HepG2 (cell line): ENCODE measurements at regions not wholly inside any gene's neighbourhood (a gene's known extent, or its start where the extent isn't known, plus 50 kb on each side); places are given as distances from the start of the nearest gene placed in this dataset.
"Not testable (repeated sequence)": the region's sequence is repeated elsewhere in the genome, so short reads cannot be mapped to it uniquely, and the experiment has no call there.

Experiments used
- ATAC-seq: fragments of 200-7000 bp; cut with Tn5 transposase; 3 replicates; pipeline ENCODE4 v1.9.1; 2020; ENCODE audit warnings: mild to moderate bottlenecking, moderate library complexity
- BruUV-seq: library from RNA; stranded (reverse); fragments of 400-500 nt; replicated peaks from 2 replicates; lab custom pipeline; 2021; lab: Mats Ljungman, UMichigan
- CTCF ChIA-PET: fragments of 300-600 bp; formaldehyde crosslinking; extraction: SDS; loops from one replicate; lab custom pipeline; 2021; ENCODE audit warnings: low total read pairs, inconsistent platforms, low intra/inter-chr PET ratio; lab: Yijun Ruan, JAX
- POLR2A ChIA-PET: fragments of 350-600 bp; sonication (Branson Sonifier 250); formaldehyde crosslinking; loops from one replicate; lab custom pipeline; 2020; ENCODE audit warnings: antibody characterized with exemption, inconsistent platforms; lab: Yijun Ruan, JAX
- DNase-seq: peaks from one replicate; pipeline ENCODE4 v3.0.0-alpha.2; 2015; ENCODE audit warnings: low spot score
- FAIRE-seq: peaks from 3 replicates; lab custom pipeline; 2011; peaks lifted over from hg19 to GRCh38; lab: Jason Lieb, UNC
- H2AFZ ChIP-seq: one replicate; pipeline ENCODE4 v1.6.1; 2011; ENCODE audit warnings: low read length, inconsistent platforms
- H3K27ac ChIP-seq: fragments of 300-600 bp; 3 replicates; pipeline ENCODE4 v1.8.0; 2011; ENCODE audit warnings: mixed run types, mild to moderate bottlenecking, mixed read lengths, low read length, inconsistent platforms; ENCODE audit not compliant: insufficient read depth; ENCODE audit errors: extremely low read length
- H3K27me3 ChIP-seq, 2 experiments: fragments of 200-600 bp in 1 of 2; 2 replicates in 1 of 2; 3 replicates in 1 of 2; pipeline versions ENCODE4 v1.6.0 to v1.8.0; 2011; ENCODE audit warnings: low read length in 2 of 2, mild to moderate bottlenecking in 2 of 2, moderate library complexity in 2 of 2, inconsistent platforms in 1 of 2; ENCODE audit not compliant: insufficient read depth in 2 of 2, control insufficient read depth in 1 of 2
- H3K36me3 ChIP-seq, 2 experiments: fragments of 200-600 bp in 1 of 2; replicated peaks in 1 of 2; 2 replicates in 1 of 2; 3 replicates in 1 of 2; pipeline versions ENCODE4 v1.5.1 to v1.8.0; 2011; ENCODE audit warnings: low read length in 2 of 2, inconsistent platforms in 1 of 2; ENCODE audit not compliant: insufficient read depth in 2 of 2, control insufficient read depth in 1 of 2
- H3K4me1 ChIP-seq: 2 replicates; pipeline ENCODE4 v1.5.1; 2012; ENCODE audit warnings: low read length, inconsistent platforms; ENCODE audit not compliant: insufficient read depth
- H3K4me2 ChIP-seq: 2 replicates; pipeline ENCODE4 v1.6.0; 2011; ENCODE audit warnings: low read depth, low read length, inconsistent platforms
- H3K4me3 ChIP-seq, 3 experiments: fragments of 200-600 bp in 1 of 3; sonication (generic), shearing (Covaris generic) in 1 of 3; replicated peaks in 1 of 3; 2 replicates each; pipeline ENCODE4 v1.5.1; 2011 to 2016; ENCODE audit warnings: low read length in 3 of 3, inconsistent platforms in 2 of 3, low read depth in 2 of 3, mild to moderate bottlenecking in 2 of 3, control low read depth in 1 of 3, mixed read lengths in 1 of 3; ENCODE audit not compliant: insufficient read depth in 1 of 3
- H3K79me2 ChIP-seq: one replicate; pipeline ENCODE4 v1.6.1; 2011; ENCODE audit warnings: low read length, inconsistent platforms; ENCODE audit not compliant: insufficient read depth
- H3K9ac ChIP-seq: 2 replicates; pipeline ENCODE4 v1.6.0; 2011; ENCODE audit warnings: mild to moderate bottlenecking, low read depth, low read length, inconsistent platforms; ENCODE audit not compliant: insufficient read depth
- H3K9me3 ChIP-seq: 2 replicates; pipeline ENCODE4 v1.5.1; 2012; ENCODE audit warnings: mild to moderate bottlenecking, low read length
- H4K20me1 ChIP-seq: 2 replicates; pipeline ENCODE4 v1.6.0; 2011; ENCODE audit warnings: inconsistent platforms, mild to moderate bottlenecking, low read length, moderate library complexity; ENCODE audit not compliant: insufficient read depth
- KIAA2018 ChIP-seq: sonication (generic); formaldehyde crosslinking; IDR thresholded peaks from 2 replicates; pipeline ENCODE4 v1.5.0; 2020; ENCODE audit warnings: mild to moderate bottlenecking, missing genetic modification reagents, borderline replicate concordance
- RBFOX2 ChIP-seq: fragments of 200-400 bp; formaldehyde crosslinking; IDR thresholded peaks from 2 replicates; pipeline ENCODE4 v1.6.1; 2017; ENCODE audit warnings: low read depth, mild to moderate bottlenecking, low read length
- ZNF562 ChIP-seq: sonication (generic); formaldehyde crosslinking; IDR thresholded peaks from 2 replicates; pipeline ENCODE4 v1.8.0; 2022; ENCODE audit warnings: missing genetic modification reagents, borderline replicate concordance
- ZSCAN30 ChIP-seq: sonication (generic); formaldehyde crosslinking; IDR thresholded peaks from 2 replicates; pipeline ENCODE4 v1.5.0; 2020; ENCODE audit warnings: mild to moderate bottlenecking, missing genetic modification reagents
- in situ Hi-C: cut with HindIII; loops from 2 replicates; pipeline ENCODE4 v1.10.0; 2017; ENCODE audit warnings: low pct_unique_long_range_greater_than_20kb; ENCODE audit not compliant: extremely low pct_ligation_motif_present
- intact Hi-C: fragments of 100-400 bp; cut with micrococcal nuclease; formaldehyde crosslinking; loops from one replicate; pipeline ENCODE4 v1.10.0; 2022; ENCODE audit not compliant: unreplicated experiment

DNA sequence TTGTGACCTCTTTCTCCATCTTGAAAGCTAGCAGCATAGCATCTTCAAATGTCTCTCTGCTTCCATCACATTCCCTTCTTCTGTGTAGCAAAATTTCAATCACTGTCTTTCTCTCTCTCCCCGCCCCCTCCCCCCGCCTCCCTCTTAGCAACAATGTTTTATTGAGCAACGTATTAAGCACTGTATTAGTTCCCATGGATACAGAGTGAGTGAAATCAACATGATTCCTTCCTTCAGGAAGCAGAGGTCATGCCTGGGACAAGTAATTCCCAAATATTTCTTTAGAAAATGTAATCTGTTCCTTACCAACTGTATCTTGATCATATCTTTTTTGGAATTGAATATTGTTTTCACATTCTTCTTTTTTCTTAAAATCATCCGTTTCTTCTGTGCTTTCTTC, 373.7 kb upstream of the NECTIN3 start (continued):
- TF ChIP-seq KIAA2018 (no peak), ZSCAN30 (CRISPR knock-in tag) (no peak), RBFOX2 (no peak), ZNF562 (no peak)
- TF ChIP-seq, all 625 proteins: peak for 0

DNA sequence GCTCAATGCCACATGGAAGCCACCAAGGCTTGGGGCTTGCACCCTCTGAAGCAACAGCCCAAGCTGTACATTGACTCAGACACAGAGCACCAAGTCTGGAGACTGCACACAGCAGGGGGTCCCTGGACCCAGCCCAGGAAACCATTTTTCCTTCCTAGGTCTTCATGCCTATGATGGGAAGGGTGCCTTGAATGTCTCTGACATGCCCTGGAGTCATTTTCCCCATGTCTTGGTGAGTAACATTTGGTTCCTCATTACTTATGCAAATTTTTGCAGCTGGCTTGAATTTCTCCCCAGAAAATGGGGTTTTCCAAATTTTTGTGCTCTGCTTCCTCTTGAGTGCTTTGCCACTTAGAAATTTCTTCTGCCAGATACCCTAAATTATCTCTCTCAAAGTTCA, 367.3 kb upstream of the NECTIN3 start:
- H3K4me3 ChIP-seq, H2AFZ ChIP-seq, H3K36me3 ChIP-seq, POLR2A ChIA-PET, H4K20me1 ChIP-seq, H3K4me1 ChIP-seq, H3K4me2 ChIP-seq, DNase-seq, CTCF ChIA-PET, H3K79me2 ChIP-seq, FAIRE-seq, BruUV-seq, H3K27me3 ChIP-seq, H3K9ac ChIP-seq, in situ Hi-C loops, intact Hi-C loops, H3K27ac ChIP-seq, H3K9me3 ChIP-seq, ATAC-seq: not testable (repeated sequence)
